ENCODE measurements at regions not wholly inside any gene's neighbourhood (a gene's known extent, or its start where the extent isn't known, plus 50 kb on each side); places are given as distances from the start of the nearest gene placed in this dataset.

DNA sequence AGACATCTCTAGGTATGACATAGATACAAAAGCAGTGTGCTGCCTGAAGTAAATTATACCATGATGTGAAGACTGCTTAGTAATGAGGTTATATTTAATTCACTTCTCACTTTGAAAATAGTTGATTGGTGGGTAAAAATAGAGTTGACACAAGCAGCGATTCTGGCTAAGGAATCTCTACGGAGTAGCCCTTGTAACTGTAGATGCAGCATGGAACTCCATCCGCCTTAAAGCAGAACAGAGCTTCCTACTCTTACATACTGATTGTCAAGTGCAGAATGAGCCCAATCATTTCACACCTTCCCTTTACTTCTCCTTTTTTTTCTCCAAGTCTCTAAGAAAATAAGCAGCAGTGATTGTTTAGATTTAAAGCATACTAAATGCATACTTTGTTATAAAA, 1594.6 kb upstream of the SLC39A10 start:
- no TSS peak for BruUV-seq (replicated peaks)
- no peak for FAIRE-seq
- CTCF ChIA-PET: no interaction called here
- POLR2A ChIA-PET: no interaction called here
- DNase-seq (ENCODE audit: low read depth, low spot score): no peak
- intact Hi-C loops (cut with micrococcal nuclease; ENCODE audit: unreplicated experiment): loop anchor here (2.0 kb wide), 1 partner anchor 78 kb away; no protein-coding TSS in a partner anchor
- Histone ChIP-seq H3K4me2 (ENCODE audit: control insufficient read depth, insufficient read depth) (no peak overlapping the region), H2AFZ (ENCODE audit: control insufficient read depth, low read depth, low read length) (no peak overlapping the region), H3K4me3 (no peak overlapping the region), H3K4me1 (ENCODE audit: control insufficient read depth, insufficient read depth, low read length) (no peaks in the 10 kb centered on the region), H3K79me2 (ENCODE audit: control insufficient read depth, insufficient read depth, low read length) (no peaks in the 10 kb centered on the region), H4K20me1 (ENCODE audit: control insufficient read depth, insufficient read depth) (no peaks in the 10 kb centered on the region), H3K27me3 (replicated peaks in 1 of 2; ENCODE audit: control insufficient read depth in 2 of 2, insufficient read depth in 2 of 2, low read length in 1 of 2) (no peaks in the 10 kb centered on the region), H3K36me3 (ENCODE audit: control insufficient read depth in 2 of 2, insufficient read depth in 2 of 2, low read length in 1 of 2) (no peaks in the 10 kb centered on the region), H3K27ac (ENCODE audit: control insufficient read depth, insufficient read depth) (no peak overlapping the region), H3K9me3 (replicated peaks; ENCODE audit: control insufficient read depth, insufficient read depth, low read length) (no peaks in the 10 kb centered on the region; the same call in 2 of the 3 replicates), H3K9ac (ENCODE audit: control insufficient read depth, insufficient read depth, low read length) (no peak overlapping the region)
- RAD21 ChIA-PET (ENCODE audit: unreplicated experiment): no interaction called here
- 0% methylated on average over 3 of the region's 3 CpGs for WGBS (ENCODE audit: insufficient coverage, insufficient replicate concordance, low lambda C conversion rate, missing lambda C conversion rate)
- TF ChIP-seq HDAC2 (IDR thresholded peaks at IDR 0.05) (no peak), RFX5 (IDR thresholded peaks at IDR 0.05; ENCODE audit: low read depth, low read length) (no peak), KDM1A (IDR thresholded peaks at IDR 0.05; ENCODE audit: borderline replicate concordance) (no peak), STAT1 (conservative IDR thresholded peaks at IDR 0.05) (no peak)
- ATAC-seq: peak; percentile 41; the same call in 1 of the 3 replicates
- SMC1A ChIA-PET (ENCODE audit: uncharacterized antibody, unreplicated experiment): no interaction called here
- in situ Hi-C loops (cut with MboI): no loop called here

DNA sequence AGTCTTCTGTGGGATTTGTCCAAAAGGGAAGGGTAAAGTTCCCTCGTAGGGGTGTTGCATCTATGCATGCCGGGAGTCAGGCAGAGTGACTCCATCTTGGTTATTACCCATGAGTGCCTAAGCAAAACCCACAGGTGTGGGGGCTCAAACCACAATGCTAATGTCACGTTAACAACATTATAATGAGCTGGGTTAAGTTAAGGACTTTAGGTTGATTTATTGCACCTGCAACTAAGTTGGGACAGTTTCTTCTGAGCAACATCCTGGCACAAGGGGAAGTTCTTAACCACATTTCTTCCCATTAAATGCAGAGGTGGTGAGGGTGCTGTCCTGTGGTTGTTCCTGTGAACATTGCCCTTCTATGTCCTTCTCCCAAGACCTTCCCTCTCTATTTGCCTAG, 1596.8 kb upstream of the SLC39A10 start:
- ATAC-seq: no peak
- no peak overlapping the region for H3K4me2 ChIP-seq (ENCODE audit: control insufficient read depth, insufficient read depth)
- H3K79me2 ChIP-seq (ENCODE audit: control insufficient read depth, insufficient read depth, low read length): no peaks in the 10 kb centered on the region
- ChIA-PET POLR2A (no interaction called here), SMC1A (ENCODE audit: uncharacterized antibody, unreplicated experiment) (no interaction called here), RAD21 (ENCODE audit: unreplicated experiment) (no interaction called here), CTCF (no interaction called here)
- H3K4me3 ChIP-seq: no peak overlapping the region
- H3K9me3 ChIP-seq (replicated peaks; ENCODE audit: control insufficient read depth, insufficient read depth, low read length): no peaks in the 10 kb centered on the region; the same call in 2 of the 3 replicates
- no peak overlapping the region for H3K9ac ChIP-seq (ENCODE audit: control insufficient read depth, insufficient read depth, low read length)
- TF ChIP-seq IKZF1 (conservative IDR thresholded peaks at IDR 0.05): no peak
- peak; percentile 20; the same call in 1 of the 2 replicates for TF ChIP-seq MTA2 (IDR thresholded peaks at IDR 0.05; ENCODE audit: low read depth)
- WGBS (ENCODE audit: insufficient coverage, insufficient replicate concordance, low lambda C conversion rate, missing lambda C conversion rate): 0% methylated on average over 3 of the region's 3 CpGs
- no peak overlapping the region for H2AFZ ChIP-seq (ENCODE audit: control insufficient read depth, low read depth, low read length)
- no peaks in the 10 kb centered on the region for H3K27me3 ChIP-seq (replicated peaks in 1 of 2; ENCODE audit: control insufficient read depth in 2 of 2, insufficient read depth in 2 of 2, low read length in 1 of 2)
- no TSS peak for BruUV-seq (replicated peaks)
- H4K20me1 ChIP-seq (ENCODE audit: control insufficient read depth, insufficient read depth): no peaks in the 10 kb centered on the region
- intact Hi-C loops (cut with micrococcal nuclease; ENCODE audit: unreplicated experiment): no loop called here
- no peaks in the 10 kb centered on the region for H3K36me3 ChIP-seq (ENCODE audit: control insufficient read depth in 2 of 2, insufficient read depth in 2 of 2, low read length in 1 of 2)
- no peak overlapping the region for H3K27ac ChIP-seq (ENCODE audit: control insufficient read depth, insufficient read depth)
- no peak for DNase-seq (ENCODE audit: low read depth, low spot score)
- in situ Hi-C loops (cut with MboI): no loop called here
- no peaks in the 10 kb centered on the region for H3K4me1 ChIP-seq (ENCODE audit: control insufficient read depth, insufficient read depth, low read length)
- no peak for FAIRE-seq

All from GM12878 (cell line).